ENCODE measurements at regions not wholly inside any gene's neighbourhood (a gene's known extent, or its start where the extent isn't known, plus 50 kb on each side); places are given as distances from the start of the nearest gene placed in this dataset.
"Not testable (repeated sequence)": the region's sequence is repeated elsewhere in the genome, so short reads cannot be mapped to it uniquely, and the experiment has no call there.

DNA sequence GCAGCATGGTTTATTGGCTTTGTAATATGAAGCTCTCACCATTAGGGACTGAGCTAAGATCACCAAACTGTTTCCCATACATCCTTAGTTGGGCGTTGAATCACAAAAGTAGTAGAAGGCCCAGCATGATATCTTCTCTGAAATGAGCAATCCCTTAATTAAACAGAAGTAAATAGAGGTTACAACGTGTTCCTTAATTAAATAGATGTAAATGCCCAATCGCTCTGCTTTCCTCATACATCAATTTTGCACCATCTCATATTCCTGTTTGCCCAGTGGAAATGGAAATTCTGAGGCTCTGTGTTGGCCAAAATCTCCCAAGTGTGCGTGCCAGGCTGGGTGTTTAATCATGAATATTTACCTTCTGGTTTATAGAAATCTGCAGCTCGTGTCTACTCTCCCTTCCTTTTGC, 107.4 kb upstream of the FOXB1 start:
- no peak for DNase-seq (ENCODE audit: low spot score)

DNA sequence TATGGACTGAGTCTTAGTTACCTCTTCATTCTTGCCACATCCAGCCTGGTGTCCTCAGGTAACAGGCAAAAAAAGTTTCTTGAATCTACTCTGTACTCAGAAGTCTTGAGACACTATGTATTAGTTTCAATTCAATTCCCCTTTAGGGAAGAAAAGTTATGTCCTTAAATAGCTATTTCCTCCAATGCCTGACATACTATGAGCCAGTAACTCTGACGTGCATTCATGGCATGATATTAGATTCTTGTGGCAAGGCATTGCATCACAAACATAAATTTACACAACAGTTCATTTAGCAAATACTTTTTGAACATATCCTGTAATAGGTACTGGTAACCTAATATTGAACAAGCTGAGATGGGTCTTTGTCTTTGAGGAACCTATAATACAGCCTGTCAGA, 109.3 kb upstream of the FOXB1 start:
- no peak for DNase-seq (ENCODE audit: low spot score)

DNA sequence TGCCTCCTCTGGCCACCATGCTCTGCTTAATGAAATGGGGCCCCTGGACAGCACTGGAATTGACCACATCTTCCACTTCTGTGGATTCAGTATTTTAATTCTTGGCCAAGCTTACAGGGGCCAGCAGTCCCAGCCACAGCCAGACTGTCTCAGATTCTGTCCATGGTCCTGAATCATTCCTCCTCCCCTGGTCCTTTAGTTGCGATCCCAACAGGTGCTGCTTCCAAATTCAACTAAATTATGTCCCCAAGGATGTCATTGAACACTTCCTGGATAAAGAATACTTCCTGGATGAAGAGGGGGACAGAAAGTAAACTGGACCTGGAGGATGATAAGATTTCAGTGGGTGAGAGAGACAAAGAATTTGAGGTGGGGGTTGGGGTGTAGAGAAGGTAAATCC, 111.1 kb upstream of the FOXB1 start:
- peak; percentile 69 for DNase-seq (ENCODE audit: low spot score)

- not testable (repeated sequence) for DNase-seq (ENCODE audit: low spot score)
Observed at GRCh38 chr15:59887870-59888269, 116.2 kb upstream of the FOXB1 start.

GRCh38 chr15:59887211-59887610, 116.9 kb upstream of the FOXB1 start:
- no peak for DNase-seq (ENCODE audit: low spot score)

- DNase-seq (ENCODE audit: low spot score), result no peak
Observed at GRCh38 chr15:59886441-59886840, 117.7 kb upstream of the FOXB1 start.

GRCh38 chr15:59885832-59886231, 118.3 kb upstream of the FOXB1 start:
- no peak for DNase-seq (ENCODE audit: low spot score)

GRCh38 chr15:59879506-59880265, 124.4 kb upstream of the FOXB1 start:
- DNase-seq (ENCODE audit: low spot score), result no peak

DNA sequence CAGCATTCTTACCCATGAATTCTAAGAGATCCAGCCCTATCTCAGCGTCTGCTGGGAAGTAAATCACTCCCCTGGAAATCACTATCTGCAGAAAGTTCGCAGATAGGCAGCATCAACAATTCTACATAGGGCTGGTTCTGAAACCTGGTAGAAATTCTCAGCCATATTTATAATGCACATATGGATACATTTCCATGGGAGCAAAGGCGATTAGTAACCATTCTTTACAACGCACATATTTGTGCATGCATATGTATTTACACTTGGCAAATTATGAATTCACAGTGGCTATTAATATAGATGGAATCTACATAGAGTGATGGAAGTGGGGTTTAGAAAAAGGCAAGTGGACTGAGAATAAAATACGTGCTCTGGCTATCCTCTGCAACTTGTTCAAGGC, 128.0 kb upstream of the FOXB1 start:
- DNase-seq (ENCODE audit: low spot score), result no peak

DNA sequence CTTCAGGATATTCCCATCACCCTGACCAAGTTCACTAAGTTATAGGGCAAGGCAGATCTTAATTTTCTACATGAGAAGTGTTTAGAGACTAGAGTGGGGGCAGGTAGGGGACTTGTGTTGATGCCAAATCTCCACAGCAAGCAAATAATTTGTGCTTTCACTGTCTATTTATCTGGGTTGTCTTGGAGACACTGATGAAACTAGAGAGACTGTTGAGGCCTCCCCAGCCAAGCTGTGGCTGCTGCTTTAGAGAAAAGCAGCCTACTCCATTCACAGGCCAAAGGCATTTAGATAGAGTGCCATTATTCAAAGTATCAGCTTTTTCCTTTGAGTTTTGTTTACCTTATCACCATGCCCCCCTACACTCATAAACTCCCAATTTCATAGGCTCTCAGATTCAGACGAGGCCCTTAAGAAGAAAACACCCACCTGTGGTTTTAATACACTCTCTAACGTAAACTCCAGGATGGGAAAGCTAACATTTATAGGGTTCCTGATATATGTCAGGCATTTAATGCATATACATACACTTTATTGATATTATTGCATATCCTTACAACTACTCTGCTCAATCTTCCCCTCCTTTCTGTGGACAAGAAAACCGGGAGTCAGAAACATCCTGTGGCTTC, 130.4 kb upstream of the FOXB1 start:
- DNase-seq (ENCODE audit: low spot score), result no peak

DNA sequence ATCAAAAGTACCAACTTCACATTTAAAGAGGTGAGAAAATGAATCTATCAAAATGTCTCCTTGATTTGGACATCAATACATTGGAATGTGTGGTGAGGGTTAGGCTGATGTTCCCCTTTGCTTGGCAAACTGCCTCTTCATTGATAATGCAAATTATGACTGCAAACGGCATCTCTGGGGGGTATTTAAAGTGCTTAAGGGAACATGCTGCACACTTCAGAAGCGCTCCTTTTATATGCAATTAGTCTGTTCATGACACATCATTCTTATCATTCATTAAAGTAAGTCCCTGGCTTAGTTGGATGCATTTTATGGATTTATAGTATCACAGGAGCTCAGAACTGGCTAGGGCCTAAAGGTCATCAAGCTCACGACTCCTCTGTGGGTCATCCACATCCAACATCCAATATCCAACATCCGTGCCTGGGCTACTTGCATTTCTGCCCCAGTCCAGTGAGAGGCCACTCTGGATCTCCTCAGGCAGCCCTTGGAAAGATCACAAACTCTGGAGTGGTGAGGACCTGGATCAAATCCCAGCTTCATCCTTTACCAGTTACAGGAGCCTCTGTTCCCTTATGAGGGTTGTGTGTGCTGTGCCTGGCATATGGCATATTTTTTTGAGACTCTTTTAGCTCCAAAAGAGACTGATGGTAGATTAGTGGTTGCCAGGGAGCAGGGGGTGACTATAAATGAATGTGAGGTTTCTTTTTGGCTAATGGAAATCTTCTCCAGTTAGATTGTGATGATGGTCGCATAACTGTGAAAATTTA, 136.8 kb upstream of the FOXB1 start:
- no peak for DNase-seq (ENCODE audit: low spot score)

DNA sequence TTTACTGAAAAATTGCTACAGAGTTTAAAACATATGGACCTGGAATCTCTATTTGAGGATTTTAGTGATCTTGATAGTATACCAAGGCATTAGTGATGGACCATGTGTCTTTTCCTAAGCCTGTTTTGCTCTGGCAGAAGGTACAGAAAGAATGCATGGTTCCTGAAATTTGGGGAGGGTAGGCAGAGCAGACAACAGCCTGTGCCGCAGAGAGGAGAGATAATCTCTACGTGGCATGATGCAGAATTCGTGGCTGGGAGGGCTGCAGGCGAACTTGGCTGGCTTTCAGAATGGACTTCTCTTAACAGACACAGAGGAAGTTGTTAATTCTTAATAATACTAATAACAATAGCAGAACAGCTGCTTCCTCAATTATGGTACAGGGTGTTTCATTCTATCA, 137.5 kb upstream of the FOXB1 start:
- DNase-seq (ENCODE audit: low spot score), result no peak

- no peak for DNase-seq (ENCODE audit: low spot score)
Observed at GRCh38 chr15:59862191-59863155, 141.6 kb upstream of the FOXB1 start.

GRCh38 chr15:59847968-59848367, 156.1 kb upstream of the FOXB1 start:
- no peak for DNase-seq (ENCODE audit: low spot score)

DNA sequence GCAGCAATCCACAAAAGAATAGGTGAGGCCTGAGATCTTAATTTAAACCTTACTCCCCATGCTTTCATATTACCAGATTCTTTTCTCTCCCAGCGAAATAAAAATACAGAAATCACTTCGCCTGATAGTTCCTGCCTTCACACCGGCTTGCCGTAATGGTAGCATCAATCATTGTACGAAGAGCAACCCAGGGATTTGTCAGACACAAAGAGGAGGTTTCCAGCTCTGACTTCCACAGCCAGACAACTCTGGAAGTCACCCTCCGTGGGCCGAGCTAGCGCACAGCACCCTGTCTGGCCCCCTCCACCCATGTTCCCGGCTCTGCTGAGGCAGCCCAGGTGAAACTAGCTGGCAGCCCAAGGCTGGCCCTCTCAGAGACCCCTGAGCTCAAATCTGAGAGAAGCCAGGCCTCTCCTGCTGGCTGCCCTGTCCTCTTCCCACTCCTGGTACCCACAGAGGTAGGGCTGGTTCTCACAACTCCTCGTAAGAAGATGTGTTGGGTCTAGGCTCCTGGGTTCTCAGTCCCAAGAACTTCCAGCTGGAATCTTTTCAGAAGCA, 156.9 kb upstream of the BNIP2 start:
- DNase-seq (ENCODE audit: low spot score), result no peak

- DNase-seq (ENCODE audit: low spot score), result no peak
Observed at GRCh38 chr15:59843609-59844008, 154.5 kb upstream of the BNIP2 start.

DNA sequence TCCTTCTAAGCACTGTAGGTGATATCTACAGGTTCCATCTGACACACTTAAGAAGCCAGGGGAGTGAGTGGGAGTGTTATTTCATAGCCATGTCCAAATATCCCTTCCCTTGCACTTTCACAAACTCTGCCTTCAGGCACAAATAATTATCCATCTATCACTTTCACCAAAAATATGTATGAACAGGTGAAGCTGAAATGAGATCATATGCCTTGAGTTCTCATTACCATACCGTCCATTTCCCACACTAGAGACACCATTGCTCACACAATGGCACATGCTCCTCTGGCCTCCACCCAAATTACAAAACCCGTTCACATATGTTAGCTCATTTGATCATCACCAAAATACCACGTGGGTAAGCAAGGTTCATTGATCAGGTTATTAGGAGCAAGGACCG, 151.9 kb upstream of the BNIP2 start:
- DNase-seq (ENCODE audit: low spot score), result no peak

DNA sequence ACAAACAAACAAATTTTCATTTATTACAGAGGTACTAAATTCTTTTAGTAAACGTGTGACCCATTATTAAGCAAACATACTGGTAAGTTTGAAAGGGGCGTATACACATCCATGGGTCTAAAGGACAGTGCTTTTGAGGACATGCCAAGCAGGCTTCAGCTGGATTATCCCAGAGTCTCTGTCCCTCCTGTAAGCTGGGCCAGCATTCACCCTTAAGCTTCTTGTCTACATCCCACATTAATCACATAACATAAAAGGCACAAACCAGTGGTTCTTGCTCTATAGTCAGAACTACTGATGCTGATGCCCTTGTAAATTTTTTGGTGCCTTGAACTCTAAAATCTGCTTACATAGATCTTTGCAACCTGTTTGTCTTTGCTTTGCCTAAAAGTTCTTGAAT, 150.8 kb upstream of the BNIP2 start:
- DNase-seq (ENCODE audit: low spot score), result no peak

DNA sequence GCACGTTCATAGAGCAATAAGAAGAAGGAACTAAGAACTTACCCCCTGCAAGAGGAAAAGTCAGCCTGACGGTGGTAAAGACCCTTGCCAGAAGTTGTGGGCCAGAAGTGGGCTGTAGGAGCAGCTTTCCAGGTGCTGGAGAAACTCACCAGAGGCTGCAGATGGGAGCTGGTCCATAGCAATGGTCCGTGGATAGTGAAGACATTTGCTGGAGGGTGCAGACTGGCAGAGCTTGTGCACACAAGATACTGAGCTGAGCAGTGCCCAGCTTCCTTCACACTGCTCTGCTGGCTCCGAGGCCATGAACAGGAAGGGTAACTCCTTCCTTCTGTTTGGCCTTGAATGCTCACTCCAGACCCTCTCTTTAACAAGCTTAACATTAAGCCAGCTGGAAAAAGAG, 149.8 kb upstream of the BNIP2 start:
- DNase-seq (ENCODE audit: low spot score), result no peak

DNA sequence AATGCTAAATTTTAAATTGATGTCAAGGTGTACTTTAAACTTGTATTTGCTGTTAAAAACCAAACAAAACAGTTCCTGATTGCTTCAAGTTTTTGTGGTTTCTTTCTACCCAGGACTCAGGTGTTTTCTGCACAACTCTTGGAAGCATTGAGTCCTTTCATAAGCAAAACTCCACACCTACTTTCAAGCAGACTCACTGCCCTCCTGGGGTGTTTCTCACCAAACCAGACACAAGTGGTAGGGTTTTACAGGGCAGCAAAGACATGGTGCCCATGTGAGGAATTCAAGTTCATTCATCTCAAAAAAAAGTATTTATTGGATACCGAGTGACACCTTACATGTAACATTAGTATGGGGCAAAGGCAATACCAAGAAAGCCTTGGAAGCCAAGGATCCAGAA, 146.7 kb upstream of the BNIP2 start:
- DNase-seq (ENCODE audit: low spot score), result no peak

DNA sequence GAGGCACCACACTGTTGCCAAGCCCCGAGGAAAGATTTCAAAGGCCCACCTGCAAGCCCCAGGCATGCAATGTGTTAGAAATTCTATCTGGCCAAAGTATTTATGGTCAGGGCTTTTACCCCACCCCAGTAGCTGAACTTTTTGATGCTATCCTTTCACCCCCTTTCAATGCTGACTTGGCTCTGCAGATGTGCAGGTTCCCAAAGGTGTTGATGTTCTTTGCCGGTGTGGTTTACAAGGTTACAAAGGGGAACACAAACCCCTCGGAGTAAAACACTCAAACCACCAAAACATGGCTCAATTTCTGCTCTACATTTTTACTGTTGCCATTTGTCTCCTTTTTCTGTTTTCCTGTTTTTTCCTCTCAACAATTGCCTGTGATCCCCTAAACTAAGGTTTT, 145.4 kb upstream of the BNIP2 start:
- no peak for DNase-seq (ENCODE audit: low spot score)

- no peak for DNase-seq (ENCODE audit: low spot score)
Observed at GRCh38 chr15:59833366-59833765, 144.2 kb upstream of the BNIP2 start.
